ENCODE measurements at regions not wholly inside any gene's neighbourhood (a gene's known extent, or its start where the extent isn't known, plus 50 kb on each side); places are given as distances from the start of the nearest gene placed in this dataset.

GRCh38 chr3:161977063-161977462 is 480.5 kb downstream of the OTOL1 start:
- TF ChIP-seq, protein P1, sequence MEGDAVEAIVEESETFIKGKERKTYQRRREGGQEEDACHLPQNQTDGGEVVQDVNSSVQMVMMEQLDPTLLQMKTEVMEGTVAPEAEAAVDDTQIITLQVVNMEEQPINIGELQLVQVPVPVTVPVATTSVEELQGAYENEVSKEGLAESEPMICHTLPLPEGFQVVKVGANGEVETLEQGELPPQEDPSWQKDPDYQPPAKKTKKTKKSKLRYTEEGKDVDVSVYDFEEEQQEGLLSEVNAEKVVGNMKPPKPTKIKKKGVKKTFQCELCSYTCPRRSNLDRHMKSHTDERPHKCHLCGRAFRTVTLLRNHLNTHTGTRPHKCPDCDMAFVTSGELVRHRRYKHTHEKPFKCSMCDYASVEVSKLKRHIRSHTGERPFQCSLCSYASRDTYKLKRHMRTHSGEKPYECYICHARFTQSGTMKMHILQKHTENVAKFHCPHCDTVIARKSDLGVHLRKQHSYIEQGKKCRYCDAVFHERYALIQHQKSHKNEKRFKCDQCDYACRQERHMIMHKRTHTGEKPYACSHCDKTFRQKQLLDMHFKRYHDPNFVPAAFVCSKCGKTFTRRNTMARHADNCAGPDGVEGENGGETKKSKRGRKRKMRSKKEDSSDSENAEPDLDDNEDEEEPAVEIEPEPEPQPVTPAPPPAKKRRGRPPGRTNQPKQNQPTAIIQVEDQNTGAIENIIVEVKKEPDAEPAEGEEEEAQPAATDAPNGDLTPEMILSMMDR (IDR thresholded peaks at IDR 0.05; ENCODE audit: low read depth, low read length): no peak
- ChIA-PET CTCF (no interaction called here), POLR2A (no interaction called here)
- DNase-seq (ENCODE audit: low read depth, low spot score): no peak
- peaks cover 4% of the 10 kb centered on the region for H3K9me3 ChIP-seq (ENCODE audit: control insufficient read depth, insufficient read depth, low read length)
- no peak overlapping the region for H3K4me3 ChIP-seq (ENCODE audit: low read depth, low read length)
- H3K27me3 ChIP-seq (ENCODE audit: control insufficient read depth, insufficient read depth, low read length): no peaks in the 10 kb centered on the region
- H3K27ac ChIP-seq (ENCODE audit: low read depth, low read length): no peak overlapping the region

GRCh38 chr3:161977850-161978249 is 481.2 kb downstream of the OTOL1 start:
- ChIA-PET CTCF (no interaction called here), POLR2A (no interaction called here)
- Histone ChIP-seq H3K27ac (ENCODE audit: low read depth, low read length) (no peak overlapping the region), H3K27me3 (ENCODE audit: control insufficient read depth, insufficient read depth, low read length) (no peaks in the 10 kb centered on the region), H3K9me3 (ENCODE audit: control insufficient read depth, insufficient read depth, low read length) (peaks cover 4% of the 10 kb centered on the region), H3K4me3 (ENCODE audit: low read depth, low read length) (no peak overlapping the region)
- TF ChIP-seq, protein P1 (IDR thresholded peaks at IDR 0.05; ENCODE audit: low read depth, low read length): no peak
- DNase-seq (ENCODE audit: low read depth, low spot score): no peak

DNA sequence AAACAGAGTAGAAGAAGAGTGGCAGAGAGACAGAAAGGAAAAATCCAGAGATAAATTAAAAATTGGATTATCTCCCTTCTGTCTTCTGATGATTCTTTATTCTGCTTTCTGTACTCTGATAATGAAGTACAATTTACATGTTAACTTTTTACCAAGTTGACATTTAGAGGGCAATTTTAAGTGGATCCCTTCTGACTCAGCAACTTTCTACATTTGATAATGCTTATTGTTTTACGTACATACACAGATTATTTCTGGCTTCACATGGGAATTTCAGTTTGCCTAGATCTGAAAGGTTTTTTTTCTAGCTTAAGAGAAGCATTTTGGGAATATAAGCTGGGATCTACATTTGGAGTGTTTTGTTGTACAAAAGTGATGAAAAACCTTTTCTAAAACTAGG is 491.3 kb downstream of the OTOL1 start:
- no peak overlapping the region for H3K4me3 ChIP-seq (ENCODE audit: low read depth, low read length)
- no peak for DNase-seq (ENCODE audit: low read depth, low spot score)
- H3K9me3 ChIP-seq (ENCODE audit: control insufficient read depth, insufficient read depth, low read length): no peaks in the 10 kb centered on the region

DNA sequence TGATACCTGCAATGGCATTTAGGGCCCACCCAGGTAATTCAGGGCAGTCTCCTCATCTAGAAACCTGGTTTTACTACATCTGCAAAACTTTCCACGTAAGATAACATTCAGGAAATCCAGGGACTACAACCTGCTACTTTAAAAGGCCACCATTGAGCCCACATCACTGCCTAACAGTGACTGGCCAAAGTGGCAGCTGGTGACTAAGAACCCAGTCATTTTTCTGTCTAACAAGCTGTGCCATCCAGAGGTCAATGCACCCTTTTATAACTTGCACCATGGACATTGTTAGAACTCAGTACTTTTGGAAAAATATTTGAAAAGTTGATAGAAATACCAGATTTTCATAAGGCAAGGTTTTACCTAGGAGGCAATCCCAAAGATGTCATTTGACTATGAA is 492.4 kb downstream of the OTOL1 start:
- no peak for DNase-seq (ENCODE audit: low read depth, low spot score)
- no peaks in the 10 kb centered on the region for H3K27me3 ChIP-seq (ENCODE audit: control insufficient read depth, insufficient read depth, low read length)
- H3K9me3 ChIP-seq (ENCODE audit: control insufficient read depth, insufficient read depth, low read length): no peaks in the 10 kb centered on the region
- H3K4me3 ChIP-seq (ENCODE audit: low read depth, low read length): no peak overlapping the region
- no peak overlapping the region for H3K27ac ChIP-seq (ENCODE audit: low read depth, low read length)
- POLR2A ChIA-PET: no interaction called here
- TF ChIP-seq, protein P1 (IDR thresholded peaks at IDR 0.05; ENCODE audit: low read depth, low read length): no peak
- CTCF ChIA-PET: no interaction called here

More for the DNA sequence above, 491.3 kb downstream of the OTOL1 start:
- POLR2A ChIA-PET: no interaction called here
- H3K27me3 ChIP-seq (ENCODE audit: control insufficient read depth, insufficient read depth, low read length): no peaks in the 10 kb centered on the region
- no peak overlapping the region for H3K27ac ChIP-seq (ENCODE audit: low read depth, low read length)
- CTCF ChIA-PET: no interaction called here
- TF ChIP-seq, protein P1 (IDR thresholded peaks at IDR 0.05; ENCODE audit: low read depth, low read length): no peak

DNA sequence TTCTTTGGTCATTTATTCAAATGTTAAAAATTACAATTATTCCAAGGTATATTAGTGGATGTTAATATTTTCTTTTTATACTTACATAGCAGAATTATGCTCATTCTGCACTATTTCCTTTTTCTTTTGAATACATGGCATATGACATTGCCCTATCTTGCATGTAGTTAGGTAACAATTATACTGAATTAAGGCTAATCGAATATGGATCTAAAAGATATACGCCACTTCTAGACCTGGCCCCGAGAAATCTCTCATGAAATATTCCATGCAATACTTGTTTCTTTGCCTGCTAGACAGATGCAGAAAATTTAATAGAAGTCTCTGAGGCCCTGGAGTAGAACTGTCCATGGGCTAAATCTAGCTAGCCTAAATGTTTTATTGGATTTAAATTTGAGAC is 493.4 kb downstream of the OTOL1 start:
- Histone ChIP-seq H3K4me3 (ENCODE audit: low read depth, low read length) (no peak overlapping the region), H3K27ac (ENCODE audit: low read depth, low read length) (no peak overlapping the region), H3K9me3 (ENCODE audit: control insufficient read depth, insufficient read depth, low read length) (no peaks in the 10 kb centered on the region), H3K27me3 (ENCODE audit: control insufficient read depth, insufficient read depth, low read length) (no peaks in the 10 kb centered on the region)
- CTCF ChIA-PET: no interaction called here
- TF ChIP-seq, protein P1 (IDR thresholded peaks at IDR 0.05; ENCODE audit: low read depth, low read length): no peak
- no peak for DNase-seq (ENCODE audit: low read depth, low spot score)
- POLR2A ChIA-PET: no interaction called here
